HG02973 (cell line): ENCODE measurements at regions not wholly inside any gene's neighbourhood (a gene's known extent, or its start where the extent isn't known, plus 50 kb on each side); places are given as distances from the start of the nearest gene placed in this dataset.
"Not testable (repeated sequence)": the region's sequence is repeated elsewhere in the genome, so short reads cannot be mapped to it uniquely, and the experiment has no call there.

Source experiments
- ATAC-seq: cut with Tn5 transposase; IDR thresholded peaks from one replicate; pipeline ENCODE4 v1.9.1; 2021; ENCODE audit warnings: moderate library complexity; ENCODE audit not compliant: unreplicated experiment

- no peak for ATAC-seq
Measured at GRCh38 chr21:15644489-15644888, 85.3 kb upstream of the USP25 start.

GRCh38 chr21:15645830-15646229 is 84.0 kb upstream of the USP25 start:
- ATAC-seq: no peak

GRCh38 chr21:15650735-15651134 is 79.0 kb upstream of the USP25 start:
- ATAC-seq: no peak

- ATAC-seq: no peak
Measured at GRCh38 chr21:15651172-15651571, 78.6 kb upstream of the USP25 start.

GRCh38 chr21:15653710-15654109 is 76.1 kb upstream of the USP25 start:
- ATAC-seq: no peak

- no peak for ATAC-seq
Measured at GRCh38 chr21:15654171-15654570, 75.6 kb upstream of the USP25 start.

GRCh38 chr21:15659753-15660422 is 69.9 kb upstream of the USP25 start:
- no peak for ATAC-seq

- no peak for ATAC-seq
Measured at GRCh38 chr21:15660423-15660804, 69.4 kb upstream of the USP25 start.

GRCh38 chr21:15667010-15667409 is 62.8 kb upstream of the USP25 start:
- no peak for ATAC-seq

- ATAC-seq: no peak
Measured at GRCh38 chr21:15667819-15668218, 62.0 kb upstream of the USP25 start.

GRCh38 chr21:15669247-15669646 is 60.5 kb upstream of the USP25 start:
- no peak for ATAC-seq

GRCh38 chr21:15671188-15671587 is 58.6 kb upstream of the USP25 start:
- no peak for ATAC-seq

GRCh38 chr21:15672578-15672977 is 57.2 kb upstream of the USP25 start:
- ATAC-seq: not testable (repeated sequence)

- no peak for ATAC-seq
Measured at GRCh38 chr21:15676935-15677334, 52.8 kb upstream of the USP25 start.

GRCh38 chr21:15679630-15680029 is 50.2 kb upstream of the USP25 start:
- no peak for ATAC-seq
